H1 (cell line): ENCODE measurements at regions not wholly inside any gene's neighbourhood (a gene's known extent, or its start where the extent isn't known, plus 50 kb on each side); places are given as distances from the start of the nearest gene placed in this dataset.

ENCODE experiments used
- CTCF ChIA-PET: fragments of 300-600 bp; sonication (Branson Sonifier 250); formaldehyde crosslinking; loops from one replicate; lab custom pipeline; 2021; ENCODE audit not compliant: partially characterized antibody; lab: Charles Lee
- POLR2A ChIA-PET: fragments of 300-600 bp; sonication (Branson Sonifier 250); formaldehyde crosslinking; loops from one replicate; lab custom pipeline; 2021; ENCODE audit warnings: inconsistent platforms; ENCODE audit not compliant: partially characterized antibody; lab: Charles Lee
- DNase-seq, 2 experiments: peaks; one replicate each; pipeline versions ENCODE4 v3.0.0 to v3.0.0-alpha.2; 2010 to 2022; ENCODE audit warnings: low spot score in 2 of 2, low read depth in 1 of 2, mixed read lengths in 1 of 2
- FAIRE-seq: peaks from 2 replicates; lab custom pipeline; 2011; peaks lifted over from hg19 to GRCh38; lab: Jason Lieb, UNC
- H2AFZ ChIP-seq: 2 replicates; pipeline ENCODE4 v1.8.1; 2012; ENCODE audit warnings: low read length, inconsistent platforms
- H2AK5ac ChIP-seq: 2 replicates; pipeline ENCODE4 v1.6.1; 2013; ENCODE audit warnings: low read depth, low read length
- H2BK120ac ChIP-seq: replicated peaks from 2 replicates; pipeline ENCODE3; 2013; ENCODE audit warnings: low read depth, low read length, inconsistent platforms
- H2BK12ac ChIP-seq: 2 replicates; pipeline ENCODE4 v1.6.1; 2013; ENCODE audit warnings: low read depth, low read length
- H2BK15ac ChIP-seq: 2 replicates; pipeline ENCODE4 v1.6.1; 2013; ENCODE audit warnings: low read length
- H2BK20ac ChIP-seq: 2 replicates; pipeline ENCODE4 v1.6.1; 2013; ENCODE audit warnings: low read length
- H2BK5ac ChIP-seq: 2 replicates; pipeline ENCODE4 v1.6.1; 2013; ENCODE audit warnings: low read depth, low read length
- H3K14ac ChIP-seq: 2 replicates; pipeline ENCODE4 v1.6.1; 2013; ENCODE audit warnings: inconsistent platforms; ENCODE audit not compliant: insufficient read length
- H3K18ac ChIP-seq: 2 replicates; pipeline ENCODE4 v1.6.1; 2013; ENCODE audit warnings: low read length; ENCODE audit errors: extremely low read depth
- H3K23ac ChIP-seq: 2 replicates; pipeline ENCODE4 v1.6.1; 2013; ENCODE audit warnings: inconsistent platforms; ENCODE audit not compliant: insufficient read length
- H3K23me2 ChIP-seq: 2 replicates; pipeline ENCODE4 v1.6.1; 2013; ENCODE audit warnings: low read depth, low read length
- H3K27ac ChIP-seq: 2 replicates; pipeline ENCODE4 v1.6.1; 2011; ENCODE audit warnings: low read depth, low read length, inconsistent platforms
- H3K27me3 ChIP-seq, 4 experiments: replicated peaks in 1 of 4; 1 replicate in 1 of 4; 2 replicates in 3 of 4; pipeline versions ENCODE4 v1.6.1 to v1.8.1; 2011 to 2013; ENCODE audit warnings: low read length in 3 of 4, mild to moderate bottlenecking in 3 of 4, inconsistent platforms in 2 of 4, mixed read lengths in 2 of 4, moderate library complexity in 1 of 4; ENCODE audit not compliant: control insufficient read depth in 3 of 4, insufficient read depth in 3 of 4; ENCODE audit errors: extremely low read depth in 1 of 4
- H3K36me3 ChIP-seq, 4 experiments: 2 replicates each; pipeline versions ENCODE4 v1.6.1 to v1.8.1; 2011 to 2013; ENCODE audit warnings: mild to moderate bottlenecking in 4 of 4, low read length in 3 of 4, moderate library complexity in 2 of 4, control low read depth in 1 of 4, inconsistent platforms in 1 of 4; ENCODE audit not compliant: insufficient read depth in 4 of 4, control insufficient read depth in 2 of 4
- H3K4ac ChIP-seq: replicated peaks from 2 replicates; pipeline ENCODE3; 2013; ENCODE audit warnings: low read length, low read depth, mixed read lengths, inconsistent platforms; ENCODE audit not compliant: insufficient read length
- H3K4me1 ChIP-seq, 4 experiments: replicated peaks in 1 of 4; 1 replicate in 1 of 4; 2 replicates in 3 of 4; pipeline versions ENCODE4 v1.6.1 to v1.8.1; 2011 to 2013; ENCODE audit warnings: low read length in 3 of 4, inconsistent platforms in 2 of 4, mixed read lengths in 1 of 4; ENCODE audit not compliant: insufficient read depth in 4 of 4, control insufficient read depth in 3 of 4
- H3K4me2 ChIP-seq, 2 experiments: 2 replicates each; pipeline versions ENCODE4 v1.6.1 to v1.8.1; 2011 to 2013; ENCODE audit warnings: low read depth in 2 of 2, low read length in 2 of 2, control low read depth in 1 of 2, inconsistent platforms in 1 of 2, mild to moderate bottlenecking in 1 of 2; ENCODE audit not compliant: insufficient read depth in 1 of 2
- H3K4me3 ChIP-seq, 4 experiments: fragments of 200-600, 300-600 bp in 1 of 4; sonication (generic), shearing (Covaris generic), sonication (Bioruptor Twin) in 1 of 4; 2 replicates each; pipeline versions ENCODE4 v1.5.1 to v1.8.1; 2011 to 2016; ENCODE audit warnings: low read length in 4 of 4, low read depth in 3 of 4, control low read depth in 2 of 4, inconsistent platforms in 2 of 4, mild to moderate bottlenecking in 2 of 4, mixed read lengths in 1 of 4, moderate library complexity in 1 of 4; ENCODE audit not compliant: insufficient read depth in 2 of 4; ENCODE audit errors: extremely low read depth in 1 of 4
- H3K56ac ChIP-seq: replicated peaks from 2 replicates; pipeline ENCODE3; 2013; ENCODE audit warnings: low read depth, mild to moderate bottlenecking, mixed read lengths, low read length, inconsistent platforms; ENCODE audit not compliant: insufficient read length
- H3K79me1 ChIP-seq: 2 replicates; pipeline ENCODE4 v1.6.1; 2013; ENCODE audit warnings: low read depth, low read length, control low read depth
- H3K79me2 ChIP-seq, 2 experiments: 2 replicates each; pipeline versions ENCODE4 v1.6.1 to v1.8.1; 2012 to 2013; ENCODE audit warnings: low read length in 2 of 2, mild to moderate bottlenecking in 2 of 2, inconsistent platforms in 1 of 2; ENCODE audit not compliant: insufficient read depth in 2 of 2, control insufficient read depth in 1 of 2
- H3K9ac ChIP-seq, 4 experiments: replicated peaks in 1 of 4; 1 replicate in 1 of 4; 2 replicates in 3 of 4; pipeline versions ENCODE4 v1.6.1 to v1.8.1; 2011 to 2013; ENCODE audit warnings: low read depth in 3 of 4, low read length in 3 of 4, control low read depth in 2 of 4, mild to moderate bottlenecking in 2 of 4, moderate library complexity in 2 of 4, inconsistent platforms in 1 of 4; ENCODE audit errors: extremely low read depth in 1 of 4
- H3K9me3 ChIP-seq, 2 experiments: 2 replicates each; pipeline versions ENCODE4 v1.6.1 to v1.8.1; 2012 to 2013; ENCODE audit warnings: mild to moderate bottlenecking in 2 of 2, moderate library complexity in 2 of 2, control low read depth in 1 of 2, inconsistent platforms in 1 of 2, low read depth in 1 of 2, low read length in 1 of 2, mixed read lengths in 1 of 2; ENCODE audit not compliant: insufficient read depth in 2 of 2
- H4K20me1 ChIP-seq, 2 experiments: replicated peaks in 1 of 2; 2 replicates each; pipeline versions ENCODE3 to v1.8.1; 2011 to 2013; ENCODE audit warnings: inconsistent platforms in 2 of 2, low read length in 2 of 2, mild to moderate bottlenecking in 1 of 2; ENCODE audit not compliant: insufficient read depth in 2 of 2, control insufficient read depth in 1 of 2
- H4K5ac ChIP-seq: 2 replicates; pipeline ENCODE4 v1.6.1; 2013; ENCODE audit warnings: low read length, low read depth, mixed read lengths, inconsistent platforms; ENCODE audit not compliant: insufficient read length
- H4K8ac ChIP-seq: 2 replicates; pipeline ENCODE4 v1.8.0; 2013; ENCODE audit warnings: mild to moderate bottlenecking, moderate library complexity, low read length, inconsistent platforms; ENCODE audit not compliant: insufficient read depth; ENCODE audit errors: extremely low read depth
- H4K91ac ChIP-seq: replicated peaks from 2 replicates; pipeline ENCODE3; 2013; ENCODE audit warnings: low read length, mixed read lengths, inconsistent platforms; ENCODE audit not compliant: insufficient read length
- KDM1A ChIP-seq: fragments of 200-600, 300-600 bp; sonication (generic); IDR thresholded peaks from 2 replicates; pipeline ENCODE4 v1.7.1; 2016; ENCODE audit warnings: mild to moderate bottlenecking, low read length, borderline replicate concordance
- KDM4A ChIP-seq: IDR thresholded peaks from one replicate; pipeline ENCODE4 v1.7.1; 2012; ENCODE audit warnings: low read depth, mild to moderate bottlenecking, moderate library complexity, low read length, inconsistent platforms; ENCODE audit not compliant: severe bottlenecking
- MAFK ChIP-seq: IDR thresholded peaks from 2 replicates; pipeline ENCODE4 v1.6.1; 2012; ENCODE audit warnings: low read depth, mild to moderate bottlenecking, improper control_type of control experiment, low read length
- WGBS, 2 experiments: shearing (Covaris generic) in 1 of 2; methylation state at CpG; one replicate each; pipeline versions ENCODE4 v1.1.6 to v1.1.7; 2013 to 2015; ENCODE audit warnings: low lambda C conversion rate in 2 of 2, mixed read lengths in 2 of 2, inconsistent platforms in 1 of 2, low coverage in 1 of 2, missing lambda C conversion rate in 1 of 2; ENCODE audit not compliant: insufficient replicate concordance in 2 of 2, insufficient coverage in 1 of 2, insufficient read length in 1 of 2; ENCODE audit errors: extremely low coverage in 1 of 2, missing lambda C conversion rate in 1 of 2; 5-methylcytosine and 5-hydroxymethylcytosine counted together

GRCh38 chr4:163233321-163233720, 66.6 kb upstream of the NAF1 start:
- H3K4me2 ChIP-seq, result no peak overlapping the region
- no peak overlapping the region for H4K8ac ChIP-seq
- 85% methylated on average over 3 of the region's 3 CpGs; no CpG with 5 or more reads in 1 of the 2 experiments for whole genome bisulfite sequencing, 2 experiments
- H3K23ac ChIP-seq, result no peak overlapping the region
- no peak overlapping the region for H2BK20ac ChIP-seq
- no peaks in the 10 kb centered on the region for H3K27me3 ChIP-seq
- H3K14ac ChIP-seq, result no peak overlapping the region
- peaks cover 11 to 16% of the 10 kb centered on the region in 2 experiments; a peak in 2 of 4 replicates for H3K9me3 ChIP-seq
- H3K27ac ChIP-seq, result no peak overlapping the region
- no peaks in the 10 kb centered on the region for H3K4me1 ChIP-seq
- no peak overlapping the region for H2BK120ac ChIP-seq
- H3K4me3 ChIP-seq, result no peak overlapping the region
- no peak overlapping the region for H2AK5ac ChIP-seq
- no peak overlapping the region for H4K91ac ChIP-seq
- H3K36me3 ChIP-seq, result peaks cover 0 to 3% (median 0%) of the 10 kb centered on the region in 4 experiments; a peak in 1 of 8 replicates
- ChIA-PET POLR2A (no interaction called here), CTCF (interaction anchor here (0.9 to 1.4 kb wide), 3 partner anchors 14 to 121 kb away, joined by 3 read pairs; partner anchors contain the start of gene NPY1R)
- H3K18ac ChIP-seq, result no peak overlapping the region
- no peaks in the 10 kb centered on the region for H4K20me1 ChIP-seq
- no peak overlapping the region for H4K5ac ChIP-seq
- H2BK12ac ChIP-seq, result no peak overlapping the region
- no peaks in the 10 kb centered on the region for H3K79me2 ChIP-seq
- no peak overlapping the region for H3K4ac ChIP-seq
- H2AFZ ChIP-seq, result no peak overlapping the region
- TF ChIP-seq KDM1A, result no peak
- TF ChIP-seq MAFK, result no peak
- no peak for TF ChIP-seq KDM4A
- H3K23me2 ChIP-seq, result no peaks in the 10 kb centered on the region
- no peak for FAIRE-seq
- no peak for DNase-seq
- no peak overlapping the region for H3K56ac ChIP-seq
- no peaks in the 10 kb centered on the region for H3K79me1 ChIP-seq
- H2BK5ac ChIP-seq, result no peak overlapping the region
- H3K9ac ChIP-seq, result no peak overlapping the region
- H2BK15ac ChIP-seq, result no peak overlapping the region
